NT2/D1 (cell line): ENCODE measurements at regions not wholly inside any gene's neighbourhood (a gene's known extent, or its start where the extent isn't known, plus 50 kb on each side); places are given as distances from the start of the nearest gene placed in this dataset.

Experiments used
- SUZ12 ChIP-seq: IDR thresholded peaks from 2 replicates; pipeline ENCODE4 v1.6.1; 2011; ENCODE audit not compliant: insufficient read length, insufficient read depth; ENCODE audit errors: extremely low read depth
- YY1 ChIP-seq: IDR thresholded peaks from 2 replicates; pipeline ENCODE4 v1.6.1; 2011; ENCODE audit not compliant: insufficient read length, insufficient read depth
- ZNF274 ChIP-seq: IDR thresholded peaks from 2 replicates; pipeline ENCODE4 v1.6.1; 2011; ENCODE audit warnings: mild to moderate bottlenecking, low read depth, low read length

GRCh38 chr11:90391756-90392155 is 168.9 kb upstream of the CHORDC1 start:
- TF ChIP-seq YY1 (no peak), SUZ12 (no peak), ZNF274 (no peak)
